NK-92 treated with Interleukin-12 subunit alpha and Interleukin-12 subunit beta, amount 100 ng/mL, for 24 hours (cell line): ENCODE measurements at regions not wholly inside any gene's neighbourhood (a gene's known extent, or its start where the extent isn't known, plus 50 kb on each side); places are given as distances from the start of the nearest gene placed in this dataset.
"Not testable (repeated sequence)": the region's sequence is repeated elsewhere in the genome, so short reads cannot be mapped to it uniquely, and the experiment has no call there.

Source experiments
- DNase-seq: peaks from one replicate; lab custom pipeline; 2025; lab: John Stamatoyannopoulos, UW

GRCh38 chr2:163187119-163187518 lies 348.6 kb upstream of the KCNH7 start:
- no peak for DNase-seq

- DNase-seq, result no peak
Measured at GRCh38 chr2:163185160-163185559, 346.6 kb upstream of the KCNH7 start.

DNA sequence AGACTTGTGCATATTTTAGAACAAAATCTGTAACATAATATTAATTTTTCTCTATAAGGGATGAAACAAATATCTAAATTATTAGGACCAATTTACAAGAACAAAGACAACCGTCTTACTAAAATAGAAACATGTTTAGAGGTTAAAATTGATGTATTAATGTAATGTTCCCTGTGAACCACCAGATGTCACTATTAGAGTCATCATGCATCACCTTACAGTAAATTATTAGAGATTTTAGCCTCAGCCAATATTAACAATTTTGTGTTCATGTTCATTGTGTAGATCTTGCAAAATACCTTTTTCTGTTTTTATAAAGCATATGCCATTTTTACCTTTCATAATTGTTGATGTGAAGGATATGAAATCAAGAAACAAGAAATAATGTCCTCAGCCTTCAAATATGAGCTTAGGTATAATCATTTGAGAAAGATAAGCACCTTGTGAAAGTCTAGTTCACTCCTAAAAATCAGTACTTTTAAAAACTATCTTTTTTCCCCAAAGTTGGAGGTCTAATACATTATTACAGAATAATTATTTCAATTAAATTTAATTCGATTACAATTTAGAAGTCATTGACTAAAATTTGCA lies 344.3 kb upstream of the KCNH7 start:
- no peak for DNase-seq

DNA sequence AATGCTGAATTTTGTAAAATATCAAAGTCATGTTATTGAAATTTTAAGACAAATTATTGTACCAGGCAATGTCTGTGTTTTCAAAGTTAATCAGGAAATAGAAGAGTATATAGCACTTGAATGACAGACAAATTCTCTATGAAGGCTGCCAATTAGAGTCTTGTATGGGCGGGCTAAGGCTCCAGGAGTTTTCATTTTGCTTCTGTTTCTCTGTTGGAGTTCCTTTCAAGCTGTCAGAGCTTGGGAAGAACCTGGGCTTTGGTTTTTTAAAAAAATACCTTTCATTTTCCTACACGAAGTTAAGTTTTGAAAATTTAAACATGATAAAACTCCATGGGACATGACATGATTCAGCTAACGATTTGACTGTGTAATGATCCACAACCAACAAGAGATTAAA lies 339.0 kb upstream of the KCNH7 start:
- no peak for DNase-seq

- DNase-seq, result no peak
Measured at GRCh38 chr2:163175294-163175693, 336.7 kb upstream of the KCNH7 start.

- DNase-seq, result no peak
Measured at GRCh38 chr2:163173591-163173990, 335.0 kb upstream of the KCNH7 start.

DNA sequence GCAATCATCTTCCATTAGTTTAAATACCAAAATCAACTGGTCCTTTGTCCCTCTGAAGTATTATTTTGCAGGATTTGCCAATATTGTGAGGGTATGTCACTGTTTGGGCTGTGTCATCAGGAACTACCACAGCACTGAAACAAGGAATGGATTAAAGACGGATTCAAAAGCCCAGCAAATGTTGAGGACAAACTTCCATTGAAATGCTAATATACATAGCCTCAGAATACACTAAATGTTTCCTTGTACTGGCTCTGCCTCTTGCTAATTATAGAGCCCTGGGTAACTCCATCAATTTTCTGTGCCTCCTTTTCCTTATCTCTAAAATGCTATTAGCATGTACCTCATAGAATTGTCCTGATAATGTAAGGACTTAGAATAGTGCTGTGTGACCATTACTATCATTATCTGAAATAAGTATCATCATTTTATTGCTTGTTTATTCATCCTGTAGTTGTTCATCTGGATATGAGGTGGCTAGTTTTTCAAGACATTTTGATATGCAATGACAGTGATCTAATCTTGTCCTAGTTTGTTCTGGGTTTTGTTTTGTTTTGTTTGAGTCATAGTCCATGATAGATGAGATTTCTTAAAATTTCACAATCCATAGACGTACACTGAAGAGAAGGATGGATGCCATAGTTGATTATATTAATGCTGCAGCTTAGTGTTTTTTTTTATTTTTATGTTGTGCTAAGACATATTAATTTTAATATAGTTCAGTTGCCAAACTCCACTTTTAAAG lies 333.4 kb upstream of the KCNH7 start:
- no peak for DNase-seq

- DNase-seq, result no peak
Measured at GRCh38 chr2:163157891-163158496, 319.4 kb upstream of the KCNH7 start.

- no peak for DNase-seq
Measured at GRCh38 chr2:163157411-163157810, 318.8 kb upstream of the KCNH7 start.

- DNase-seq, result no peak
Measured at GRCh38 chr2:163155925-163156324, 317.4 kb upstream of the KCNH7 start.

DNA sequence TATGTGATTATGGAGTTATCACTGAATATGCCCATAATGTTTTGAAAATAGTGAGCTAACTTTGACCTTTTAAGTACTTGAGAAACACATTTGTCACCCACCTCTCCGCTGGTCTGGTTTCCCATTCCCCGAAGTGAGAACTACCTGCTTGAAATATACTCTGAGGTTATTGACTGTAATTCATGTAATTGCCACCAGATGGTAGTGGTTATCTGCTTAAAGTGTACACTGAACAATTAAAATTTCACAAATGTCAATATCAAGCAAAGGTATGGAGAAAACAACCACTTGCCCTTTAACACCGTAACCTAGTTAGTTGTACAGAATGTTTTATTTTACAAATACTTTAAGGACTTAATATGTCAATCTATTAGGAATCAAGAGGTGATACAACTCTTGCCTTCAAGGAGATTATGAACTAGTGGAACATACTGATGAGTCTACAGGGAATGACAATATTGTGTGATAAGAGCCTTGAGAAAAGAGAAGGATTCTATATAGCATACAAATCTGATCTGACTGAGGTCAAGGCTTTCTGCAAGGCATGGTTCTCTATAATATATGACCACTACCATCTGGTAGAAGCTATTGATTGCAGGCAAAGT lies 316.8 kb upstream of the KCNH7 start:
- no peak for DNase-seq

- no peak for DNase-seq
Measured at GRCh38 chr2:163142618-163143017, 304.1 kb upstream of the KCNH7 start.

DNA sequence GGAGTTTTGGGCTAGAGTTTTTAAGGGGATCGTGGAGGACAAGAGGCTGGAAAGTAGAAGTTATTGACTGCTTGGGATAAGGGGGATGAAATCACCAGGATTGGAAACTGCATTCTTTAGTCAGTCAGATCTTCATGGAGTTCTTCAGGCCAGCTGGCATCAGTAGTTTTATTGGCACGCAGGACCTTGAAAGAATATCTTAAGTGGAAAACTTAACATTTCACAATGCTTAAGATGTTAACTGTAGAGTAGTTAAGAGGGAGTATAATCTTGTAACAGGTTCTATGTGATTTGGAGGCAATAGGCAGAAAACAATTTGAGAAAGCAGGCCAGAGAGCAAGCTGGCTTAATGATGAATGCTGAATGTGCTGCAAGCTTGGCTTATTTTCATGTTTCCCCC lies 300.4 kb upstream of the KCNH7 start:
- no peak for DNase-seq

DNA sequence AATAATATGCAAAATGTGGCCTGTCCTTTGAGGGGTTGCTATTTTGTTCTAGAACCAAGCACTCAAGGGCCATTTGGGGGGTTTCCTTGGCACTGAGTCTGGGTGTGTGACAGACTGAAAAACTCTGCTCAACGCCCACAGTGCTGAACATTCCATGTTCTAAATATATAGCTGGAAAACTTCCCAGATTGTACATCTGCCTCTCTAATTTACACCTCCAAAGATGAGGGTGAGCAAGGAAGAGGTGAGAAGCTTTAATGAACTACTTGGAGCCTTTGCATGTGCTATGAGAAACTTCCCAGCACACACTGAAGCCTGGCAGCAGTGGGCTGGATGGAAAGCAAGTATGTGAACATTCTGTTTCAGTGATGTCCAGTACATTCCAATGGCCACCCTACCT lies 296.7 kb upstream of the KCNH7 start:
- no peak for DNase-seq

DNA sequence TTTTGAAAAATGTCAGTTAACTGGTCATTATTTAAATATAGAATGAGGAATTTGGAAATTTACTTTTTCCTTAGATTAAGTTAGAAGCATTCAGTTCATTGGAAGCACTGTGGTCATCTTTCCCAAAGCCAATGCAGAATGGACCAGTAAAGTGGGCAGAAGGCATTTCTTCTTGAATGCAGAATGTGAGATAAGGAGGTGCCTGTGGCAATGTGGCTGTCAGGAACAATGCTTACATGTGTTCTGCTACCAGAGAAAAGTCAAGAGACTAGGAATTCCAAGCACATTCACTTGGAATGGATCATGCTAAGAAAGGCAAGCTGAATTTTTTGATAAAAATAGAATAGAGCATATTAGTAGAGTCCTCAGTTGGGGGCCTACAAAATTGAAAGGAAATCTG lies 295.0 kb upstream of the KCNH7 start:
- DNase-seq, result no peak

DNA sequence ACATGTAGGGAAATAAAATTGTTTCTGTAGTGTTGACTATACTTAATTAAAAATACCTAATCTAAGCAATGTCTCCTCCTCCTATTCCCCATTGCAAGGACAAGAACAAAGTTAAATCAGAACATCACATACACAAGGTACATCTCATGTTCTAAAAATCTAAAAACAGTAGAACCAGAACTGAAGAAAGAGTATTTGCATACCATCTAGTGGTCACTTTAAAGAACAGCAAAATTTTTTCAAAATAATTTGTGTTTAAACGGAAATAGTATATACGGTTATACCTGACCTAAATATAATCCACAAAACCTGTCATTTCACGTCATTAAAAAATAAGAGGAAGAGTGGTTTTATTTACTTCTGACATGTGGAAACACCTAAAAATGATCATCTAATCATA lies 294.3 kb upstream of the KCNH7 start:
- no peak for DNase-seq

DNA sequence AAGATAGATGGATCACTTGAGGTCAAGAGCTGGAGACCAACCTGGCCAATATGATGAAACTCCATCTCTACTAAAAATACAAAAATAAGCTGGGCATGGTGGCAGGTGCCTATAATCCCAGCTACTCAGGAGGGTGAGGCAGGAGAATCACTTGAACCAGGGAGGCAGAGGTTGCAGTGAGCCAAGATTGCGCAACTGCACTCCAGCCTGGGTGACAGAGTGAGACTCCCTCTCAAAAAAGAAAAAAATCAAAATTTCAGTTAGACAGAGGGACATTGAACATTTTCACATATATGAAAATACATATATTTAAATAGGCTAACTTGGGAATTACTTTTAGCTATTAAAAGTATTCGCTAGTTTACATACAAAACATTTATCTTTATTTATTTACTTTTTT lies 293.6 kb upstream of the KCNH7 start:
- DNase-seq, result not testable (repeated sequence)

DNA sequence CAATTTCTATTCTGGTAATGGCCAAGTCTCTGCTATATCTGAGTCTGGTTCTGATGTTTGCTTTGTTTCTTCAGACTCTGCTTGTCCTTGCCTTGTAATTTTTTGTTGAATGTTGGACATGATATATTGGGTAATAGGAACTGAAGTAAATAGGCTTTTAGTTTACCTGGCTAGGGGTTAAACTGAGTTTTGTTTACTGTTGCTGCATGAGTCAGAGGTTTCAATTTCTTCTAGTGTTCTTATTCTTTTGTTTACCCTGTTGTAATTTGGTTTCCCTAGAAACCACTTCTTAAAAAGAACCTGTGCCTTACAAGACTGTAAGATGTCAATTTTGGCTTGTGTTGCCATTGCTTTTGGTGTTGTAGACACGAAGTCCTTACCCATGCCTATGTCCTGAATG lies 285.0 kb upstream of the KCNH7 start:
- no peak for DNase-seq

- DNase-seq, result no peak
Measured at GRCh38 chr2:163122257-163122656, 283.7 kb upstream of the KCNH7 start.

- no peak for DNase-seq
Measured at GRCh38 chr2:163121483-163121882, 282.9 kb upstream of the KCNH7 start.

DNA sequence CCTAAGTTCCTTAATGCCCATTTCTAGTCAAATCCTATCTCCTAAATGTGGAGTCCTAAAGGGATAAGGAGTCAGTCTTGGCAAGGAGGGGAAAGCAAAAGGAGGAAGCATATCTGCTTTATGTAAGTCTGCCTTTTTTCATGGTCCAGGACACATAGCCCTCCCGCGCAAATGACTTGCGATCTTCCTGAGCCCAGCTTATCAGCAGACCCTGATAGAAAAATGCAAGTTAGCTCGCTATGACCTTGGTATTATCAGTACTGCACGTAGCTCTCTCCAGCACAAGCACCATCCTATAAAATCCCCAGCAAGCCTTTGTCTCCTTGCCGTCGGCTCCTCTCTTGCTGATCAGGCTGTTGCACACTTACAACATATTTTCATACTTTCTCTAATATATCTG lies 281.4 kb upstream of the KCNH7 start:
- no peak for DNase-seq

GRCh38 chr2:163086940-163087339 lies 248.4 kb upstream of the KCNH7 start:
- no peak for DNase-seq

- DNase-seq, result not testable (repeated sequence)
Measured at GRCh38 chr2:163085366-163086024, 246.9 kb upstream of the KCNH7 start.
